Activated T-cell treated with anti-CD3 and anti-CD28 coated beads for 48 hours (primary cell): ENCODE measurements at regions not wholly inside any gene's neighbourhood (a gene's known extent, or its start where the extent isn't known, plus 50 kb on each side); places are given as distances from the start of the nearest gene placed in this dataset.

Experiments used
- DNase-seq: peaks from one replicate; pipeline ENCODE4 v3.0.0-alpha.2; 2020; ENCODE audit warnings: low read depth

- no peak for DNase-seq
Observed at GRCh38 chr5:58255386-58255785, 204.5 kb downstream of the PLK2 start.

GRCh38 chr5:58248221-58248620 lies 211.7 kb downstream of the PLK2 start:
- DNase-seq: no peak

DNA sequence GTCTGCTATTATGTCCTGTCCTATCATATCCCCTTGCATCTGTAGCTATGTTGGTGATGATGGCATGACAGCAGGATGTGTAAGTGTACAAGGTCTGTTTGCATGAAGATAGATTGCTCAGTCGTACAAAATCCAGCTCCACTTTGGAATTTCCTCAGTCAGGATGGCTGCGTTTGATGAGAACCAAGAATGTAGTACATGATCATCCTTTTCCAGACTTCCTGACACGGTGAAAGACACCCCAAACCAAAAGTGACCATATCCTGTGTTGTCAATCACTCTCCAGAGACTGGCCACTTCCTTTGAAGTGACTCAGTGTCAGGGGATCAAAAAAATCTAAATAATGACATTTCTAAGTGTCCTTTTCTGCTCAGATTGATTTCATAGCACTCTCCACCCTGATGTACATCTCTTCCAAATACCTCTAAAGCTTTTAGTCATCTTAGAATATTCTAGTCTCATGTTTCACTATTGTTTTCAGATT lies 213.4 kb downstream of the PLK2 start:
- no peak for DNase-seq

- DNase-seq: no peak
Observed at GRCh38 chr5:58245476-58245840, 214.4 kb downstream of the PLK2 start.

- DNase-seq: no peak
Observed at GRCh38 chr5:58244819-58245475, 214.9 kb downstream of the PLK2 start.

DNA sequence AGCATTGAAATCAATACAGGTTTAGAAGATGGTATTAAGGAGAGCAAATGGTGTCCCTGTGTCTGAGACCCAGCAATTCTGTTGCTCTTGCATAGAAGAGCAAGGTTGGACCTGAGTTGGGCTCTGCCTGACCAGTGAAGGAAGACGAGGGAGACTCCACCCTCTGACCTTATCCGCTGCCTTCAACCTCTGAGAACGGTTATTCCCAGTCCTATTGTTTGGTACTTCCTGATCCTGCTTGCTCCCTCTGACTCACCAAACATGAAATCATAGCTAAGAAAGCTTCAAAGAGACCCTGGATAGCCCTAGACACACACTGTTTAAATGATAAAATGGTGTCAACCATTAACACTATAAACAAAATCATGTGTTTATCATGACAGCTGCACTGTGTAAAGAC lies 218.5 kb downstream of the PLK2 start:
- DNase-seq: no peak

DNA sequence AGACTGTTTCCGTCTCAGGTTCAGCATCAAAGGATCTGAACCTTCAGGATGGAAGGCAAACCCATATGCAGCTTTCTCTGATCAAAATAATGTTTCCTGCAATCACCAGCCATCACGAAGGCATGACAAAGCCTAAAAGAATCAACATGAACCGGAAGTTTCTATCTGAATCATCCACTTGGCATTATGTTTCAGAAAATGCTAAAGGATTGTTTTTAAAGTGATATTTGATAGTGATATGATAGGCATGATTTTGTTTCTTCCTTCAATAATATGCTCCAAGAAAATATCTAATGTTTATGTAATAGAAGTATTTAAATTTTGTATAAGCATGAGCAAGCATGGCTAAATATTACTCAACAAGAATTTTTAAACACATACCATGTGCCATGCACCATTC lies 219.6 kb downstream of the PLK2 start:
- no peak for DNase-seq

GRCh38 chr5:58239731-58240130 lies 220.2 kb downstream of the PLK2 start:
- DNase-seq: no peak

- no peak for DNase-seq
Observed at GRCh38 chr5:58239045-58239444, 220.8 kb downstream of the PLK2 start.

- no peak for DNase-seq
Observed at GRCh38 chr5:58236498-58236897, 223.4 kb downstream of the PLK2 start.

DNA sequence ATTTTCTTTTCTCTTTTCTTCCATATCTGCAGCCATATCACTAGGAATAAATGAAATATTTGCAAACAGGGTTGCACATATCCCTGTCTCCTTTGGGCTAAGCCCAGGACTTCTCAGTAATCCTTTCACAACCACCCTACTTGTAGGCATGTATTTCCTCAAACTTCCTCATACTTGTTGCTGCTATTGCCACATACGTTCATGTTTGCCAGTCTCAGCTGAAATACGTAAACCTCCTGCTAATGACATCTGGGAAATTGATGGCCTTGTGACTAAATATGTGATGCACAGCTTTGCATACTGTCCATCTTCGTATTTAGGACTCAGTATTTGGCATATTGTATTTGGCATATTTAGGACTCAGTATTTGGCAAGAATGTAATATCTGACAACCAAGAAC lies 224.6 kb downstream of the PLK2 start:
- no peak for DNase-seq

- DNase-seq: no peak
Observed at GRCh38 chr5:58232130-58232529, 227.8 kb downstream of the PLK2 start.

DNA sequence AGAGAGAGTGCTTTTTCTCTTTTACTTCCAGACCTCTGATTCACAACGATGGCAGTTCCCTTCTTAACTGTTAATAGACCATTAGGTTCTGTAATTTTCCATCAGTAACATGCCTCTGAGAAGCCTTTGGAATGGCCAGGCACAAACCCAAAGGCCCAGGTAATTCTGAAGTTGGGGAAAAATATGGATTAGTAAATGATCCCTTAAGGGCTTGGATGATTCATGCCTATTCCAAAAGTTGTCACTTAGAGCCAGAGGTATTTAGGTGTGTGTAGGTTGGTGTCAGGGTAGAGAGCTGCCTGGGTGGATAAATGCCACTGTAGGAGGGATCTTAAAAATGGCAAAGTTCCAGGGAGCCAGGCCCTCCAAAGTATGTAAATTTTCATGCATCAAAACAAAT lies 228.8 kb downstream of the PLK2 start:
- no peak for DNase-seq

- no peak for DNase-seq
Observed at GRCh38 chr5:58228896-58229295, 231.0 kb downstream of the PLK2 start.

DNA sequence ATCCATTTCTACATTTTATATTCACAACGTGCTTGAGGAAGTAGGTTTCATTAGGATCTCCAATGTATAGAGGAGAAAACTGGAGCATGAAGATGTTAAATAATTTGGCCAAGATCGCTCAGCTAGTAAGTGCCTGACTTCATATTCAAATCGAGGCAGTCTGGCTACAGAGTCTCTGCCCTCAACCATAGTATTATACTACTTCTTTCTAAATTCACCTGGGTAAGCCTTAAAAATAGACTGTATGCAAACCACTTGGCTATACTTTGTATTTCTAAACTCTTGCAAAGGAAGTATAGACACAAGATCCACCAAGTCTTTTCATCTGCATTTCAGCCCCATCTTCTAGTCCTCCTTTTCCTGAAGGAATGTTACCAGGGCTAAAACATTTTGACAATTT lies 232.0 kb downstream of the PLK2 start:
- no peak for DNase-seq

GRCh38 chr5:58224661-58225060 lies 235.2 kb downstream of the PLK2 start:
- DNase-seq: no peak

- DNase-seq: no peak
Observed at GRCh38 chr5:58224221-58224620, 235.7 kb downstream of the PLK2 start.

- DNase-seq: no peak
Observed at GRCh38 chr5:58215364-58215763, 244.5 kb downstream of the PLK2 start.

DNA sequence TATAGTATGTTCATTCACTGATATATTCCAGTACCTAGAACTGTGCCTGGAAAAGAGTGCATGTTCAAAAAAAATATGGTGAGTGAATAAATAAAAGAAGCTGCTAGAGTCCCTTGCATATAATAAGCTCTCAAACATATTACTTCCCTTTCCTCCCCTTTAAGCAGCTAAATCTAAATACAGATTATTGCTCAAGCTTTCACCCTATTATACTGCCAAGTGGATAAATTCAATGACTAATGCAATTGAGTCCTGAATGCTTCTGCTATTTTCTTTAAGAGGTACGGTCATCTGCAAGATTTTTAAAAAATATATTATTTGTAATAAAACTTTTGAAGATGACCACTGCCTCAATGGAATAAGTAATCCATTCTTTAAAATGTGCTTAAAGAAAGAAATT lies 248.4 kb downstream of the PLK2 start:
- no peak for DNase-seq

DNA sequence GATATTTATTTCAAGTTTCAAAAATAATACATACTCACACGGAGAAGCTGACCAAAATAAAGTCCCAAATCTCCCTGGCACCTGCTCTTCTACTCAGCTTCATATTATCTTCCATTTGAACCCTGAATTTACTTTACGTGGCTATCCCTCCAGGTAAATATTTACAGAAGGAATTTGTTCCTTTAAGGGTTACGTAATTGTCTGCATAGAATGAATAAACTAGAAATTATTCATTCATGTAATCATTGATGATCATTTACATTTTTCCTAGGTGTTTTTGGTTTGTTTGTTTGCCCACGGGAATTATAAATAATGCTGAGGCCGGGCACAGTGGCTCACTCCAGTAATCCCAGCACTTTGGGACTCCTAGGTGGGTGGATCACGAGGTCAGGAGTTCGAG lies 251.2 kb downstream of the PLK2 start:
- no peak for DNase-seq

DNA sequence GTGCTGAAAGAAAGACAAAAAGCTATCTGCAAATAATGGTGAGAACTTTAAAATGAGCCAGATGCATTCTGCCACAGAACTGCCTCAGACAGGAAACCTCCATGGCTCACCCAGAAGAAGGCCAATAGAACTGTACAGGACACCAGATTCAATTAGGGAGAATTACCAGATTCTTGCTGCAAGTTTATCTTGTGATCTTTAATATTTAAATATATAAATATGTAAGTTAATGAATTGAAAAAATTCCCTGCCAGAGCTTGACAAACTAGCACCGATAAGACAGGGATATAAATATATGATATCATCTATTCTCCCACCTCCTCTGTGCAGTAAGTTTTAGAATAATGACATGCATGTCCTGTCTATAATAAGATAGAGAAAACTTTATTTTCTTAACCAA lies 252.8 kb downstream of the PLK2 start:
- no peak for DNase-seq

DNA sequence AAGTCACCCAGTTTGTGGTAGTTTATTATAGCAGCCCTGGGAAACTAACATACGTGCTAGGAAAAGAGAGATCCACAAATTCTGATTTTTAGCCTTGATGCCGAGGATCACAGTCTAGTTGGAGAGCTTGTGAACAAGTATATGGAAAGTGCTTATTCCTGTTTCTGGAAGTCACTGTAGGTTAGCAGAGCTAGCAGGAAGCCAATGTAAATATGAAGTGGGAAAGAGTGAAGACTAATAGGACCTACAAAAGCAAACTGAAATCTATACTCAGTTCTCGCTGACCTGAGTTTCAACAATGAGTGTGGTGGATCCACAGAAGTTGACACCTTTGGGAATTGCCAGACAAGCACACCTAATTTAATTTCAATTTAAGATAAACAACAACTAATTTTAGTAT lies 254.9 kb downstream of the PLK2 start:
- no peak for DNase-seq

GRCh38 chr5:58202941-58203444 lies 256.9 kb downstream of the PLK2 start:
- no peak for DNase-seq

DNA sequence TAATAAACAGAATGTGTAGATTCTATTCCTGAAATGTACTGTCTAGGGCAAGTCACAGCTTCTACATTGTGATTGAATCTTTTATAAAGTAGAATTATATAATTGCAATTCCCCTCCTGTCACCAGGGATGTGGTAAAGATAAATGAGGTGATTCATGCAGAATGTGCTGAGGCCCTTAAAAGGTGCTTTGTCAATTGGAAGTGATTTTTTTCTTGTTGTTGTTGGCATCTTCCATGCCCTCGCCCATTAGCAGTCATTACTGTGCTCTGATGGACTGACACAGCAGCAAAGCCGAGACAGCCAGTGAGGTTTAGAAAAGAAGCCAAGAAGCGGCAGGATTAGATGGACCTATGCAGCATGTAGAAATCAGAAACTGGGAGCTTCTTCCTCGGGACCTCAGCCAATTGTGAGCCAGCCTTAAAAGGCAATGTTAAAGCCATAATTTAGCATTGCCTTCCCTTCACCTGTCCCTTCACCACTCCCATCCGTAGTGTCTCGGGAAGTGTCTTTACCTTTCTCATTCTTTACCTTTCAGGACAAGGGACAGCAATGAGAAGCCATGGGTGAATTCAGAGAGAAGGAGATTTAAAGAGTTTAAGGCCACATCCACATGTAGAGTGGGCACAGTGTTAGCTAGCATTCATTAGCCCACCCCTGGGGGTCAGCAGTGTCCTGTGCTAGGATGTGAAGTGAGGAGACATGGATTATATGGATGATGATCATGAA lies 257.8 kb downstream of the PLK2 start:
- DNase-seq: no peak
